A673 (cell line): ENCODE measurements at regions not wholly inside any gene's neighbourhood (a gene's known extent, or its start where the extent isn't known, plus 50 kb on each side); places are given as distances from the start of the nearest gene placed in this dataset.

Experiments used
- CTCF ChIP-seq: fragments of 300-800, 200-600 bp; sonication (generic); conservative IDR thresholded peaks from 2 replicates; pipeline ENCODE4 v1.5.1; 2017; ENCODE audit warnings: low read depth, mild to moderate bottlenecking, antibody characterized with exemption, low read length, moderate library complexity, mixed read lengths
- EZH2 ChIP-seq: fragments of 200-600 bp; sonication (generic); IDR thresholded peaks from 2 replicates; pipeline ENCODE4 v1.6.1; 2017; ENCODE audit warnings: borderline replicate concordance, low read depth, mild to moderate bottlenecking, mixed read lengths, antibody characterized with exemption, low read length; ENCODE audit not compliant: poor library complexity, severe bottlenecking

GRCh38 chrX:68997511-68997910 is 167.7 kb downstream of the PJA1 start:
- no peak for TF ChIP-seq CTCF
- TF ChIP-seq EZH2, result no peak
